OCI-LY7 (cell line): ENCODE measurements at regions not wholly inside any gene's neighbourhood (a gene's known extent, or its start where the extent isn't known, plus 50 kb on each side); places are given as distances from the start of the nearest gene placed in this dataset.
A peak's percentile ranks its signal among the peaks of the same experiment; 100 is the strongest.
"Not testable (repeated sequence)": the region's sequence is repeated elsewhere in the genome, so short reads cannot be mapped to it uniquely, and the experiment has no call there.

Experiments used
- BruUV-seq: library from RNA; stranded (reverse); fragments of 400-500 nt; replicated peaks from 2 replicates; lab custom pipeline; 2021; lab: Mats Ljungman, UMichigan
- CTCF ChIA-PET: fragments of 300-600 bp; sonication (Branson Sonifier 250); formaldehyde crosslinking; loops from one replicate; lab custom pipeline; 2022; ENCODE audit warnings: antibody characterized with exemption; ENCODE audit not compliant: unreplicated experiment; lab: Charles Lee
- POLR2A ChIA-PET: fragments of 300-600 bp; sonication (Branson Sonifier 250); formaldehyde crosslinking; loops from one replicate; lab custom pipeline; 2022; ENCODE audit warnings: antibody characterized with exemption; lab: Charles Lee
- DNase-seq: peaks from one replicate; pipeline ENCODE4 v3.0.0-alpha.2; 2015; ENCODE audit warnings: low spot score
- H2AFZ ChIP-seq: fragments of 200-600 bp; sonication (generic), shearing (Covaris generic); 2 replicates; pipeline ENCODE4 v1.6.1; 2014; ENCODE audit warnings: mild to moderate bottlenecking, antibody characterized with exemption, low read length, moderate library complexity
- H3K27ac ChIP-seq: fragments of 200-600 bp; sonication (generic); 2 replicates; pipeline ENCODE4 v1.5.1; 2014; ENCODE audit warnings: mixed run types, low read depth, mild to moderate bottlenecking, moderate library complexity, low read length, inconsistent platforms; ENCODE audit not compliant: poor library complexity, severe bottlenecking
- H3K36me3 ChIP-seq: fragments of 200-600 bp; sonication (generic); 2 replicates; pipeline ENCODE4 v1.6.1; 2014; ENCODE audit warnings: mild to moderate bottlenecking, antibody characterized with exemption, low read length, moderate library complexity, mixed read lengths; ENCODE audit not compliant: insufficient read depth
- H3K4me1 ChIP-seq: fragments of 200-600 bp; sonication (generic); 2 replicates; pipeline ENCODE4 v1.5.1; 2014; ENCODE audit warnings: mild to moderate bottlenecking, low read length; ENCODE audit not compliant: insufficient read depth, poor library complexity, severe bottlenecking
- H3K4me2 ChIP-seq: fragments of 200-600 bp; sonication (generic); 2 replicates; pipeline ENCODE4 v1.6.1; 2014; ENCODE audit warnings: mild to moderate bottlenecking, low read length
- H3K4me3 ChIP-seq: fragments of 200-600 bp; sonication (generic); 2 replicates; pipeline ENCODE4 v1.5.1; 2014; ENCODE audit warnings: mild to moderate bottlenecking, low read depth, low read length; ENCODE audit not compliant: poor library complexity, severe bottlenecking
- H3K79me2 ChIP-seq: fragments of 200-600 bp; sonication (generic); 2 replicates; pipeline ENCODE4 v1.6.1; 2016; ENCODE audit warnings: low read depth, mild to moderate bottlenecking, low read length, moderate library complexity, mixed read lengths; ENCODE audit not compliant: insufficient read depth
- H3K9me2 ChIP-seq: fragments of 200-600 bp; sonication (generic); 2 replicates; pipeline ENCODE4 v1.6.1; 2016; ENCODE audit warnings: mild to moderate bottlenecking, low read length, mixed read lengths; ENCODE audit not compliant: insufficient read depth
- H3K9me3 ChIP-seq: fragments of 200-600 bp; sonication (generic); 2 replicates; pipeline ENCODE4 v1.6.1; 2014; ENCODE audit warnings: mild to moderate bottlenecking, mixed run types, low read length, mixed read lengths
- H4K20me1 ChIP-seq: fragments of 200-600 bp; sonication (generic); 2 replicates; pipeline ENCODE4 v1.6.1; 2014; ENCODE audit warnings: mild to moderate bottlenecking, antibody characterized with exemption, low read length, moderate library complexity, mixed read lengths; ENCODE audit not compliant: insufficient read depth
- intact Hi-C: fragments of 100-400 bp; cut with micrococcal nuclease; formaldehyde crosslinking; loops from one replicate; pipeline ENCODE4 v1.10.0; 2022; ENCODE audit not compliant: unreplicated experiment

DNA sequence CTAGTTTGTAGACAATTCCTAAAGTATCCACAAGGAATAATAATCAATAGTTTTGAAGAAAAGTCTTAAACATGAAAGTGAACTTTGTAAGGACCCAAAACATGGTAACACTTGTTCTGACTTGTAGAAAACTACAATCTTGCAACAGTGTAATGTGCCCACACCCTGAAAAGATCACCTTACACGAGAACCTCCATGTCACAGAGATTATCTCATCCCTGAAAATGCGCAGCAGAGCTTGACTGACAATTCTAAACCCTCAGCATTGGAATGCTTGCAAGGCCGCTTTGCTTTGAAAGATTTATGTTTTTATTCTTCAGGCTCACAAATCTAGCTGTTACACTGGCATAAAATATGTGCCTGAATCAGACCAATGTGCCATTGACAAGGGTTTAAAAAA is 346.6 kb downstream of the KLF13 start:
- H3K79me2 ChIP-seq, BruUV-seq, H3K9me2 ChIP-seq, H2AFZ ChIP-seq, DNase-seq, H3K4me2 ChIP-seq, H3K27ac ChIP-seq, H3K9me3 ChIP-seq, CTCF ChIA-PET, H4K20me1 ChIP-seq, POLR2A ChIA-PET, H3K4me1 ChIP-seq, intact Hi-C loops, H3K36me3 ChIP-seq, H3K4me3 ChIP-seq: not testable (repeated sequence)

DNA sequence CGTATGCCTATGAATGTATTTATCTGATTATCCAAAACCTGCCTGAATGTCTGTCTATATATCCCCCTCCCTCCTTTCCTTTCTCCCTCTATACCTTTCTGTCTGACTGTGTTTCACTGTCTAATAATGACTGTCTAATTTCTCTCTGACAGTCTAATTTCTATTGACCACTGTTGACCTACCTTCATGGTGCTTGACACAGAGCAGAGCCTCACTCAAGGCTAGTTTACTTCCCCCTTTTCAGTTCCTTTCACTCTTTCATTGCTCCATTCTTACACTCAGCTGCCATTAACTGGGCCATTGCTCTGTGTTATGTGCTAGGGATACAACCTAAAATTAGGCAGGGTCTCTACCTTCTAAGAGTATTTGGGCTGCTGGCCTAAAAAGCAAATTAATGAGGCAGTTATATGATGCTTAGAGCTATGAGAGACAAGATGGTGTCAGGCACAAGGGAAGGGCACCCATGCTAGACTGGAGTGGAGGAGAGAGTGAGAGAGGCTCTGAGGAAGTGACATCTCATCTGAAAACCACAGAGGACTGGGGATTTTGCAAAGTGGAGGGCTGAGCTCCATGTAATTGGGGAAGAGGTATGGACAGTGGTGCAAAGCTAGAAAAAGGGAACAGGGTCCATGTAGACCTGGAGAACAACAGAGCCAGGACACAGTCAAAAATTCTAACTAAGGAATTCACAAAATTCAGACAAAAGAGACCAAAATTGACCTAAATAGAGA is 348.6 kb upstream of the CHRNA7 start:
- H3K4me3 ChIP-seq, H3K4me1 ChIP-seq, DNase-seq, H3K79me2 ChIP-seq, intact Hi-C loops, H3K27ac ChIP-seq, H3K36me3 ChIP-seq, BruUV-seq, H3K9me3 ChIP-seq, H3K4me2 ChIP-seq, POLR2A ChIA-PET, H2AFZ ChIP-seq, H3K9me2 ChIP-seq, CTCF ChIA-PET, H4K20me1 ChIP-seq: not testable (repeated sequence)

DNA sequence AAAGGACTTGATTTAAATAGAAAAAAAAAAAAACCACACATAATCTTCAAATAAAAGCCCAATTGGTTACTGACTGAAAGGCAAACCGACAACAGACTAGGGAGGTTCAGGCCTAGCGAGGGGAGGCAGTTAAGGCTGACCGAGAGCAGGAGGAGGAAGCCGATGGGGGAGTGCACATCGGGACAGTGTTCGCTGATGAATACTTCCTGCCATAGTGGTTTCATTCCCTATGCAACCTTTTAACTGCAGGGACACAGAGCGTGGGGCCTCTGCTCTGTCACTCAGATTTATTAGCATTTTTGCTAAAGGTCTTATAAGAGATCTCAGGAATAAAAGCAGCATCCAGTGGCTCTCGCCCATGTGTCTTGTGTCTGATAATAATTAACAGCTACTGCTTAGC is 343.2 kb upstream of the CHRNA7 start:
- H3K36me3 ChIP-seq, CTCF ChIA-PET, DNase-seq, H2AFZ ChIP-seq, H3K4me1 ChIP-seq, H3K4me3 ChIP-seq, POLR2A ChIA-PET, H3K4me2 ChIP-seq, H3K79me2 ChIP-seq, H3K27ac ChIP-seq, H3K9me3 ChIP-seq, intact Hi-C loops, H4K20me1 ChIP-seq, BruUV-seq, H3K9me2 ChIP-seq: not testable (repeated sequence)

DNA sequence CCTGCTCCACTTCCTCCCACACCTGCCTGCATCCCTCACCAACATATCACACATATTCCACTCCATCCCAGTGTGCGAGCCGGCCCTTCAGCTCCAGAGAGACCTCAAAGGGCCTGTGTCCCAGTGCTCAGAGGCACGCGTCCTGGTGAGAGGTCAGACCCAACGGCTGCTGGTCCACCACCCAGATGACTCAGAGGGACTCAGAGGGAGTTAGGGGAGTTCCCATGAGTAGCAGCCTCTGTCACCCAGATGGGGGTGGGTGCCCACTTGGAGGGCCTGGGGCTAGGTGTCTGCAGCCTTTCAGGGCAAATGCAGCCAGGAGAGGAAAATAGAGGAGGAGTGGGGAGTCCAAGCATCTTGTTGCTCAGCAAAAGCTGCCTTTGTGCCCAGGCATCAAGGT is 333.8 kb upstream of the CHRNA7 start:
- H3K27ac ChIP-seq, H4K20me1 ChIP-seq, POLR2A ChIA-PET, H2AFZ ChIP-seq, H3K36me3 ChIP-seq, H3K79me2 ChIP-seq, H3K9me3 ChIP-seq, DNase-seq, H3K4me3 ChIP-seq, CTCF ChIA-PET, H3K4me2 ChIP-seq, BruUV-seq, H3K9me2 ChIP-seq, H3K4me1 ChIP-seq, intact Hi-C loops: not testable (repeated sequence)

- H3K27ac ChIP-seq, H3K4me3 ChIP-seq, POLR2A ChIA-PET, H2AFZ ChIP-seq, intact Hi-C loops, H3K4me1 ChIP-seq, H3K9me3 ChIP-seq, H4K20me1 ChIP-seq, DNase-seq, H3K9me2 ChIP-seq, H3K79me2 ChIP-seq, H3K4me2 ChIP-seq, H3K36me3 ChIP-seq, CTCF ChIA-PET: not testable (repeated sequence)
- TSS peak; percentile 78 for BruUV-seq
These were observed 325.1 kb upstream of the CHRNA7 start for GRCh38 chr15:31705076-31705678.

- H3K79me2 ChIP-seq, DNase-seq, H3K36me3 ChIP-seq, CTCF ChIA-PET, H2AFZ ChIP-seq, intact Hi-C loops, BruUV-seq, H4K20me1 ChIP-seq, H3K4me2 ChIP-seq, H3K9me3 ChIP-seq, H3K9me2 ChIP-seq, H3K4me3 ChIP-seq, H3K27ac ChIP-seq, POLR2A ChIA-PET, H3K4me1 ChIP-seq: not testable (repeated sequence)
These were observed 322.2 kb upstream of the CHRNA7 start for GRCh38 chr15:31707944-31708702.
